ENCODE measurements at regions not wholly inside any gene's neighbourhood (a gene's known extent, or its start where the extent isn't known, plus 50 kb on each side); places are given as distances from the start of the nearest gene placed in this dataset.

DNA sequence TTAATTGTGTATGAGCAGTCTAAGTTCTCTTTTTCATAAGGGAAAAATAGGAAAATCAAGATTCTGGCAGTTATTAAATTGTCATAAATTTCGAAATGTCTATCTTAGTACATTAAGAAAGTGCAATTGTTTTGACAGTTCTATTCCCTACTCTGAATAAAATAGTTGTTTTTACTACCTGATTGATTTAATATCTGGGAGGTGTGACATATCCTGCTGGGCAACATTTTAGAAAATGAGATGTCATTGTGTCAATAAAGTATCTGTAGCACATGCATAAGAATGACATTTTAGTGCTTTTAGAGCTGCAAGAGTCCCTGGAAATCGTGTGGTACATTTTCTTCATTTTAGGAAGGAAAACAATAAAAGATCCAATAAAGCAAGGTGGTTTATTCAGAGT, 139.2 kb upstream of the COL11A1 start:
- no peak for DNase-seq

DNA sequence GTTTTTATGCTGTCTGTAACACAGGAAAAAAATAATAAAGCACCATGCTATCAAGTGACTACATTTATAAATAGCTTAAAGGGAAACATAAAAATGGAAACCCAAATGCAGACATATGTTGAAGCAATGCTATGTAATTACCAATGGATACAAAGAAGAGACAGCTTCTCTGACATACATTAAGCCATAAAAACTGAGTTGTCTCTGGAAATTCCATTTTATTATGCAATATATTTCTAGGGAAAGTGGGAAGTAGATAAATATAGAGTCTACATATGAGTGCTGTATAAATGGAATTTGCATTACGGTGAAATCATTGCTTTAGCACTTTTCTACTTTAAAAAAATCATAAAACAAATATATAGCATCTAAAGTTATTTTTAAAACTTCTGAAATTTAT, 135.2 kb upstream of the COL11A1 start:
- no peak for DNase-seq

DNA sequence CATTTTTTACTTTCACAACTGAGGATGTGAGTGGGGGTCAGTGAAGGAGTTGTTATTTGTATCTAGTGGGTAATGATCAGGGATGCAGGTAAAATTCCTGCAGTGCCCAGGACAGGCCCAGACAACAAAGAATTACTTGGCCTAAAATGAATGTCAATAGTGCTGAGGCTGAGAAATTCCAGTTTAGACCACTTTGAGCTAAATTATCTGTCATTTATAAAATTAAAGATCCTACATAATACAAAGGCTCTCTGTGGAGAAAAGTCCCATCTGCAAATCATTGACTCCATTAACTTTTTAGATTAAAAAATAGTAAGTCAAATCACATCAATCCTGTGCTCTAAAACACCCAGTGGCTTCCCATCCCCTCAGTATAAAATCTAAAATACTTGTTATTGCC, 130.7 kb upstream of the COL11A1 start:
- DNase-seq = no peak

DNA sequence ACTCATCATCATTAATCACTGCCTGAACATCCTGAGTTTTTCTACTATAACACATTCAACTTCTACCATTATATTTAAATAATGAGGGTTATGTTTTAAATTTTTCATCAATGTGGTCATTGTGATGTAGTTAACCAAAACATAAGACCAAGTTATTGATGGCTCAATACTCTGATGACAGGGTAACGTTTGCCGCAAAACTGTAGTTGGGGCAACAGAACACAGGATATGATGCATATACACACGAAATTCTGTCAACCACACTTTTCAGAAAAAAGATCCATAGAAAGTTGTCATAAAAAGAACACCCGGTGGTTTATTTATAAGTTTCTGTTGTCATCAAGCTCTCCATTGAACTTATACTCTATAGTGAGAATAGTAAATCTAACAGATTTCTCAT, 121.7 kb upstream of the COL11A1 start:
- no peak for DNase-seq

DNA sequence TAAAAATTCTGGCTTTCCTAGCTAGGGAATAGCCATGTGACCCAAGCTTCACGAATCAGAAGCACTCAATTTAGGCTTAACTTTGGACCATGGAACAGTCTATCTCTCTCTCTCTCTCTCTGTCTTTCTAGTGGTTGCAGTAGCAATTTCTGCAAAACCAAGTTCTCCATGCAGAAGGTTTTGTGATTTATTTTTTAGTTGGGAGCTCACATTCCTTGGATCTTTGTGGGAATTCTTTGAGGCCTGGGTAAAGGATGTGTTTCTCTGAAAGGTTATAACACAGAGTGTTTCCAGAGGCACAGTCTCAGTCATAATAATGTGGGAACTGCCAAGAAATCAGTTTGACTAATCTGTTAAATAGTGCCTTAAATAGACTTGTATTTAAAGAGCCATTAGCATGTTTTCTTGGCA, 112.3 kb upstream of the COL11A1 start:
- no peak for DNase-seq

DNA sequence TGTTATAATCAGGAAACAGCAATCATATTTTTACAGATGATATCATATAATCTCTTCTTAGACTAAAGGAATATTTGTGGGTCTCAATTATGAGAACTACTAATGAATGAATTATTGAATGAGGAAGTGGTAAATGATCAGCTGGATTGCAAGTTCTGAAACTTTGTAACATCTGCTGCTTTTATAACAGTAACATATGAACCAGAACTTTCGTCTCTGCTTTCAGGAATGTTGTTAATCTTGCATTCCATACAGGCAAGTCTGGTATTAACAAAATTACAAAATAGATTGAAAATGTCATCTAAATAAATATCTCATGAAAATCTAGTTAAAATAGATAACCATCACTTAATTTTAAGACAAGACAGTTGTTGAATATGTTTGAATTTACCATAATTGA, 110.5 kb upstream of the COL11A1 start:
- DNase-seq = no peak

DNA sequence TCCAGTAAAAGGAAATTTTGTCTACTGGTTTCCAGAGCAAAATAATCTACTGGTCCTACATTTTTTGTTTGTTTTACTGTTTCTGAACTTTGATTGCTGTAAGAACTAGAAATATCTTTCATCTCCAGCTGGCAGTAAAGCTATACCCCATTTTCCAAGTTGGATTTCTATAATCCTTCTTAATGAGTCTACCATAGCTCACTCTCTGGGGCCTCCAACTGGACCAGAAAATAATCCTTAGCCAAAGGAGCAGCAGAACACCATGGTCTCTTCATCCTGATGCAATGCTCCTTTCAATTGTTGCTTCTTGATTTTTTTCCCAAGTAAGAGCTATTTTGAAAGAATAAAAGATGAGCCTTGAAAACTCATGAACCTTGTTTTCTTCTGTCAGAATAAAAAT, 110.0 kb upstream of the COL11A1 start:
- DNase-seq = no peak

DNA sequence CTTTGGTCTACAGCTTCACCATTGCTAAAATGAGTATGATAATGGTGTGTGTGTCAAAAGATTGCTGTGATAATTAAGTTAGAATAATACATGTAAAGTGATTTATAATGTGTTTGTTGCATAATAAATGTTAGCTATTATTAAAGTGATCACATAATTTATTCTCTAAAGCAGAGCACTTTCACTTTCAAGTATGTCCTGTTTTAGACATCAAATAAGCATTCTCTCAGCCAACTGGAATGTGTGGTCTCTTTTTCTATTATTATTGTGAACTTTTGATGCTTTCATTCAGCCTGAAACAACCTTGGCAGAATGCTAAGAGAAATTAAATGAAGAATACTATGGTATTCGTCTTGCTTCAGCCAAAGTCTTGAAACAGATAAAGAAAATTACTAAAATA, 102.8 kb upstream of the COL11A1 start:
- no peak for DNase-seq

DNA sequence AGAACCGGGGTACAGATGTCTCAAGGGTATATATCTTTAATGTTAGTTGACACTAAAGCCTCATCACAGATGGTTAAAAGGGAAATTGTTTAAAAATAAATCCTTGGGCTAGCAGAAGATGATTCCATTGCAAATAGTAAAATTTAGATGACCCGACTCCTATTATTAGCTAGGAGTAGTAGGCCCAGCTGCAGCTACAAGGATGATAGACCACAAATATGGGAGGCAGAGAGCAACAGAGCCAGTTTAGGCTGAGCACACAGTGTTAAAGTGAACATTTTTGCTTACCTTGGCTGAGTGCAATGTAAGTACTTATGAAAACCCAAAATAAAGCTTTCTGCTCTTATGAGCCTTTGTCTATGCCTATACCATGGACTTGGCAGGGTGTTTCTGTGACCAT, 100.5 kb upstream of the COL11A1 start:
- no peak for DNase-seq

DNA sequence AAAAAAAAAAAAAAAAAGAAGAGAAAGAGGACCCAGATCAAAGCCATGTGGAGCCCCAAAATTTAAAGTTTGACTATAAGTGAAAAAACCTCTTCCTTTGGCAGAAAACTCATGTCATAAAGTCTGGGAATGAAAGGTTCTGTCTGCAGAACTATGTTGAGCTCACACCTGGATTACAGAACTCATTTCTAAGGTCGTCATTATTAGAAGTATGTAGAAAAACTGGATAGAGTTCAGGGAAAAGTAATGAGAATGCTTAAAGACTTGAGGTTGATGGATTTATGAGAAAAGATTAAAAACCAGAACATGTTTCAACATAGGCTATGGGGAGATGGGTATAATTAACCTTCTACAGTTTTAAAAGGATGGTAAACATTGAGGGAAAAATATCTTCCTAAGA, 90.7 kb upstream of the COL11A1 start:
- no peak for DNase-seq

DNA sequence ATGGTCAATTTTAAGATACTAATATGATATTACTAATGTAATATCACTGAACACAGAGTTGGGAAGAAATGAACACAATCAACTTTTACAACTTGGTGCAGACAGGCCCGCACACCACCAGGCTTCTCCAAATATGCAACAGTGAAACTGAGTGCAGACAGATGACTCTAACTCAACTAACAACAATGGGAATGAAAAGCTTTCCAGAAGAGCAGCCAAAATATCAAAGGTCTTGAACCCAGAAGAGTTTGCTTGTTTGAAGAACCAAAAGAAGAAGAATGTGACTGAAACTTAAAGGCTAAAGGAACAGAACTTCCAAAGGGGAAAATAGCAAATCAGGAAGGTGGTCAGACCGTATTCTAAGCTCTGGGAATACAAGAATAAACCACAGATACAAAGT, 89.8 kb upstream of the COL11A1 start:
- no peak for DNase-seq

DNA sequence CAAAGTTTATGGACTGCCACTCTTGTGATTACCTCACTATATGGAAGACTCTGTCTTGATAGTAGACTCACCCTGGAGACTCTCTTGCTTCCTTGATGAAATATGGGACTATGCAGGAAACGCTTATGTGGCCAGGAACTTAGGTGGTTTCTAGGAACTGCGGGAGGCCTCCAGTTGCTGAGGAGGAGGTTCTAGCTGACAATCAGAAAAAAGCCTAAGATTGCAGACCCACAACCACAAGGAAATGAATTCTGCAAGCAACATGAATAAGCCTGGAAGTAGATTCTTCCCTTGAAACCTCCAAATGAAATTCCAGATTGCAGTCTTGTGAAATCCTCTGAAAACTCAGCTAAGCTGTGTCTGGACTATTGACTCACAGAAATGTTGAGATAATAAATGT, 88.9 kb upstream of the COL11A1 start:
- DNase-seq = no peak

DNA sequence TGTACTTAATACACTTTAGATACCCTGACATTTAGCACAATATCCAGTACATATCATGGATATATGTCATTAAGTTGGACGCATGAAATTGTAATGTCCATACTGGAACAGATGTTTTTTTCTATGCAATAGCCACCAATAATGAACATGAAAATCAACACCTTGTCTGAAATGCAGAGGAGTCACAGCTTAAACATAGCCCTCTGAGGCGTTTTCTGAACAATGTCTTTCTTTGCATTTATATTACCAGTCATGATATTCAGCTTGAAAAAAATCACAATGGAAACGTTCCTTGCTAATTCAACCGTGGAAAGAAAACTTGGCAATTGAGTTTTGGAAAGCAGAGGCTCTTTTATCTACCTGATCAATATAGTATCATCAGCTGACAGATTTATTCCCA, 86.7 kb upstream of the COL11A1 start:
- DNase-seq = no peak

DNA sequence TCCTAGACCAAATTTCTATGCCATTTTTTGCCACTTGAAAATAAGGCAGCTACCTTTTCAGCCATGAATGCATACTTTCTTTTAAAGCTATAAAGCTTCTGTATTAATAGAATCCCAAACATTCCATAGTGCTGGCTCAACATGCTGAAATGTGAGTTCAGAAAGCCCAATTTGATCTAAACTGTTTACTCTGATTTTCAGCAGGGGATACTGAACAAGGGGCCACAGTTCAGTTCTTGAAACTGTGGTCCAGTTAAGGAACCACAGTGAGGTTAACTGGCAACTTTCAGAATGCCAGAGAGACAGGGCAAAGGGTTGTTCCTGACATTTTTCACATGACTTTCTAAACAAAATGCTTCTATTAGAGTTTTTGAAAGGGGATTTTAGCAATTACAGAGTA, 85.7 kb upstream of the COL11A1 start:
- no peak for DNase-seq

DNA sequence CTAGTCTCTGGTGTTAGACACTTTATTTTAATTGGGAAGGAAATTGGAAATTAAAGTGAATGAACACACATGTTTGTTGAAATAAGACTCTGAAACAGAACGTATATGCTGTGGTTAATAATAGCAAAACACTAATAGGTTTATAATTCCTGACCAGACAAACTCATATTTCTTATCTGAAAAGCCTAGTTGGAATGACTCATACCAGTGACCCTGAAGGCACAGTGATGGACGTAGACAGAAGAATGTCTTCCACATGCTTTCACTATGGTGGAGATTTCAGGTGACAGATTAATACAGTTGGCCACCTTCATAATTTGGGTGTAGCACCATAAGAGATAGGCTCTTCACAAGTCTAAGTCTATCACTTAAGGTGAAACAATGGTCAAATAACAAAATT, 83.0 kb upstream of the COL11A1 start:
- no peak for DNase-seq

DNA sequence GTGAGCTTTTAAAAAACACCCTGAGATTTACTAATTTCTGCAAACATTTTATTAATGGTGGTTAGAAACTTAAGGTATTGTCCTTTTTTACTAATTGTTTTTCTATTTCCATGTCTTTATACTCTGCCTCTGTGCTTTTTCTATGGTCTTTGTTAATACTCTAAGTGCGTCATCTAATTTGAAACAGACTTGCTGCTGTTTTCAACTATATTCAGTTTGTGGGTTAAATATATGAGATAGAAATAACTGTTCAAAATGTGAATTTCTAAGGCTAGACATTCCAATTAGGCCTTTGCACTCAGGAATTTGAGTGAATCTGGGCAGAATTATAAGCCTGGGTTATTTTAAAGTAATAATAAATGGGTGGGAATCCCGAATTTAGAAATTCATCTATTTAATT, 82.4 kb upstream of the COL11A1 start:
- no peak for DNase-seq

DNA sequence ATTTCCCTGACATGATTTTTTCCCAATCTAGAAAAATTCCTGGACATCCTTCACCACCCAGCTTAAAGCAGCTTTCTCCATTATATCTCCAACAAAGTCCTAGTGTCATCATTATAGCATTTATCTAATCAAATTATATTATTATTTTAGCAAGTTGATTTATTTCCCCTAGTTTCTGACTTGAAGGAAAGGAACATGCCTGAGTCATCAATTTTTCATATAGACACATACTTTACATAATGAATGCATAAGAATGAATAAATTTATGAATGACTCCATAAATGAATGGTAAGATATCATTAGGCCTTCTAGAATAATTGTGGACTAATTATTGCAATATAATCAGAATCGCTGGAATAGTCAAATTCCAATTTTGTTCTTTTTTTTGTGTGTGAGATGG, 79.4 kb upstream of the COL11A1 start:
- no peak for DNase-seq

DNA sequence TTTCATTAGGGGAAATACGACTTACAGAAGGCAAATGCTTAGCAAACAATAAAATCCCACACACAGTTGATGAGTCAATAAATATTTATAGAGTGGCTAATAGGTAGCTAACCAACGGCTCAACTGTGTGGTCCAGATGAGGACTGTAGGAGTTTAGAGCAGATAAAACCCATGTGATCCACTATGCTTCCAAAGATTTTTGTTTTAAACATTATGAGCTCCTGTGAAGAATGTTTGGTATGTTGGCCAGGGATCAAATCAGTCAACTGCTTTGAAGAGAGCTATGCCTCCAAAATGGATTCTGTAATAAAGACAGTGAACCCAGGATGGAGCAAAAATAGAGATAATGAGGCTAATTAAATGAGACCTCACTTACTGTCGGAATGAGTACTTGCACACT, 72.3 kb upstream of the COL11A1 start:
- no peak for DNase-seq

DNA sequence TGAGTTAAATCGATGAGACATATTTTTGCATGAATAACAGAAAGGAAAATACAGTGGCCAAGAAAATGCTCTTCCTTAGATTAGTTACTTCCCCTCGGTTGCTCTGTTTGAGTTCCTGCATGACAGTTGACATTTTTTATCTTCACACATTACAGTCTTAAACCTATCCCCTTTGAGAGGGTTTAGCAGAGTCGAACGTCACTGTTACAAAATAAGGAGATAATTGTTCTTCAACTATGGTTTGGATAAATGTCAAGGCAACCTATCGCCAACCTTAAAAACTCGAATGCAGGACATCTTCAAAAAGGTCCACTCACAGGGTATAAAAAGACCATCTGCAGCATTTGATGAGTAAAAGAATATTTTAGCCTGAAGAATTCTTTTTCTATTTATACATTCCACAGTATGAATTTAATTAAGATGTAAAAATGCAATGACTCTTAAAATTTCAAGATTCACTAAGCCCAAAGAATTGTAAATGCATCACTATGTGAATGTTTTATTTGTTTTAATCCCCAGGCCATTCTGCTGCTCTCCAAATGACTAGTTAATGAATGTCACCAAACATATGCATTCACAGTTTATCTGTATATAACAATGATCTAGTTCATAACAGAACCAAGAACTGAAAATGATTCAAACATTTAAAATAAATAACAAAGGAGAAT, 68.9 kb upstream of the COL11A1 start:
- DNase-seq = no peak

DNA sequence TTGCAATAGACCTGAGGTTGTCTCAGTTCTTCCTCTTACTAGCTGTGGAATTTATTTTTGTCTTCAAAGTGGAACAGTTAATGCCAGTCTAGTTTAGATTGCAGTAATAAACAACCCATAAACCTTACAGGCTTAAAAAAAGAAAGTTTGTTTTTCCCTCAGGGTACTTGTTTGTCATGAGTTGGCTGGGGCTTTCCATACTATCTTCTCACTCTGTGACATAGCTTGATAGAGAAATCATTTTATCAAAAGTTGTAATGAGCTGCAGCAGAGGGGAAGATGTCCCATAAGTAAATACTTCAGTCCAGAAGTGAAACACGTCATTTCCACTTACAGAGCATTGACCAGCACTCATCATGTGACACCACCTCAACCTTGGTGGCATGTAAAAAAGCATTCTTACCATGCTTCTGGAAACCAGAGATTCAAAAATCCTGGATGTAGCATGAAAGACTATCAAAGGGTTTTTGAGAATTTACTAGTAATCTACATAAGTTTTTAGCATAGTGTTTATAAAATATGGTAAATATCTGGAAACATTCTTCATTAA, 62.8 kb upstream of the COL11A1 start:
- no peak for DNase-seq

DNA sequence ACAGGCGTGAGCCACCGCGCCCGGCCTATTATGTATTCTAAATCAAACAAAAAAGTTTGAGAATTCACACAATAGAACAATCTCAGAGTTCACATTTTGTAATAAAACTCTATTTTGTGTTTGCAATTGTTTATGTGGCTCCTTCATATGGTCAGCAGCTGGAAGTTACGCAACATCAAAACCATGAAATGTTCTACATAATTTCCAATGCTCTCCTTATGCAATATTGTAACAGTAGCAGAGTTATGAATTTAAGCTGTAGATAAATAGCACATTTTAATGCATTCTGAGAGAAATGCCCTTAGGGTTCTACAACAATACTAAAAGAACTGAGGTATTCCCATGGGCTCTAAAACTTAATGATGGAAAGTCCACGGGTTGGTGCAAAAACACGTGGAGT, 62.3 kb upstream of the COL11A1 start:
- no peak for DNase-seq

DNA sequence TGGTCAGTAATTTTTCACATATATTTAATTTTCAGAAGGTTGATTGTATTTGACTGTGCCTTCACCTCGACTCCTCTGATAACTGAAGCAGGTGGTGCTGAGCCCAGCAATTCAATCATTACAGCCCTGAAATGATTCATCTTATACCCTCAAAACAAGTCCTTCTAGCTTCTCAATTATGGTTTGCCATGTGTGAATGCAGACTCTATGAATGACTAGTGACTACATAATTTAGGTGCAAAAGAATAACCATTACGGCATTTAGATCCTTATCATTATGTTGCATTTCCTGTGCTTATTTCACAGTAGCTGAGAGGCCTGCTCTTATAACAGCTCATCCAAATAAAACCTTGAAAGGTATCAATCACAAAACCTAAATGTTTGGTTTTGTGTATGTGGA, 54.0 kb upstream of the COL11A1 start:
- no peak for DNase-seq

DNA sequence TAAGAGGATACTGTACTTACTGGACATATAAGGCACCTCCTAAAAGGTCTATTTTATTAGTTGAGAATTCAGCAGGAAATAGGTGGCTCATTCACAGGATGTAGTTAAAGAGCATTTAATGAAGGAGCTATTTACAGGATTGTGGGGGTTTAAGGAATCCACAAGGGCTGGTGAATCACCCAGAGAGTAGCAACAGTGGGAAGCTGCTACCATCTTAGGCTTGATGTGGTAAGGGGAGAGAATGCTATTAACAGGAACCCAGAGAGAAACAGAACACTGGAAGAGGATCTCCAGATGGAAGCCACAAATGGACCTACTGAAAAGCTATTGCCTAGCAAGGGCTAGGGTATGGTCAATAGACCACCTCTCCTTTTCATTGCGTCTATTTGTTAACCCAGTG, 52.0 kb upstream of the COL11A1 start:
- no peak for DNase-seq
